ENCODE measurements at regions not wholly inside any gene's neighbourhood (a gene's known extent, or its start where the extent isn't known, plus 50 kb on each side); places are given as distances from the start of the nearest gene placed in this dataset.

DNA sequence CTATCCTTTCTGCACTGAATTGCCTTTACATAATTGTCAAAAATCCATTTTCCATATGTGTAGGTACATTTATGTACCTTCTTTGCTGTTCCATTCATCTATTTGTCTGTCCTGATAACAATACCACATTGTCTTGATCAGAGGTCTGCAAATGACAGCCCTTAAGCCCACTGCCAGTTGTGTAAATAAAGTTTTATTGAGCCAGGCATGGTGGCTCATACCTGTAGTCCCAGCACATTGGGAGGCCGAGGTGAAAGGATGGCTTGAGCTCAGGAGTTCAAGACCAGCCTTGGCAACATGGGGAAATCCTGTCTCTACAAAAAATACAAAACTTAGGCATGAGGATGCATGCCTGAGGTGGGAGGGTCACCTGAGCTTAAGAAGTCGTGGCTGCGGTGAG lies 121.0 kb downstream of the TFCP2L1 start:
- TF ChIP-seq EZH2 (IDR thresholded peaks at IDR 0.05; ENCODE audit: borderline replicate concordance, insufficient read depth, low read depth, low read length, poor library complexity, severe bottlenecking): no peak
- TF ChIP-seq, protein P1, sequence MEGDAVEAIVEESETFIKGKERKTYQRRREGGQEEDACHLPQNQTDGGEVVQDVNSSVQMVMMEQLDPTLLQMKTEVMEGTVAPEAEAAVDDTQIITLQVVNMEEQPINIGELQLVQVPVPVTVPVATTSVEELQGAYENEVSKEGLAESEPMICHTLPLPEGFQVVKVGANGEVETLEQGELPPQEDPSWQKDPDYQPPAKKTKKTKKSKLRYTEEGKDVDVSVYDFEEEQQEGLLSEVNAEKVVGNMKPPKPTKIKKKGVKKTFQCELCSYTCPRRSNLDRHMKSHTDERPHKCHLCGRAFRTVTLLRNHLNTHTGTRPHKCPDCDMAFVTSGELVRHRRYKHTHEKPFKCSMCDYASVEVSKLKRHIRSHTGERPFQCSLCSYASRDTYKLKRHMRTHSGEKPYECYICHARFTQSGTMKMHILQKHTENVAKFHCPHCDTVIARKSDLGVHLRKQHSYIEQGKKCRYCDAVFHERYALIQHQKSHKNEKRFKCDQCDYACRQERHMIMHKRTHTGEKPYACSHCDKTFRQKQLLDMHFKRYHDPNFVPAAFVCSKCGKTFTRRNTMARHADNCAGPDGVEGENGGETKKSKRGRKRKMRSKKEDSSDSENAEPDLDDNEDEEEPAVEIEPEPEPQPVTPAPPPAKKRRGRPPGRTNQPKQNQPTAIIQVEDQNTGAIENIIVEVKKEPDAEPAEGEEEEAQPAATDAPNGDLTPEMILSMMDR (IDR thresholded peaks at IDR 0.05): no peak

All from B cell (primary cell).